GM23338 (cell line): ENCODE measurements at regions not wholly inside any gene's neighbourhood (a gene's known extent, or its start where the extent isn't known, plus 50 kb on each side); places are given as distances from the start of the nearest gene placed in this dataset.

Experiments
- ATAC-seq: fragments of 200-7000 bp; cut with Tn5 transposase; 3 replicates; pipeline ENCODE4 v1.9.1; 2020
- DNase-seq: peaks from one replicate; pipeline ENCODE4 v3.0.0-alpha.2; 2015; ENCODE audit warnings: low spot score
- H2AFZ ChIP-seq: fragments of 200-600 bp; sonication (generic); 2 replicates; pipeline ENCODE4 v1.8.0; 2016; ENCODE audit warnings: antibody characterized with exemption, mild to moderate bottlenecking, moderate library complexity
- H3F3A ChIP-seq: fragments of 200-600 bp; sonication (generic); replicated peaks from 2 replicates; pipeline ENCODE4 v1.8.0; 2017; ENCODE audit warnings: antibody characterized with exemption, mixed run types, low read depth
- H3K27ac ChIP-seq: fragments of 200-600 bp; sonication (generic); 2 replicates; pipeline ENCODE4 v1.6.1; 2016; ENCODE audit warnings: low read depth
- H3K27me3 ChIP-seq: fragments of 200-600 bp; sonication (generic); 2 replicates; pipeline ENCODE4 v1.8.0; 2016; ENCODE audit warnings: mild to moderate bottlenecking, mixed run types, moderate library complexity; ENCODE audit not compliant: insufficient read depth
- H3K36me3 ChIP-seq: fragments of 200-600 bp; sonication (generic); 2 replicates; pipeline ENCODE4 v1.8.0; 2016; ENCODE audit warnings: mild to moderate bottlenecking; ENCODE audit not compliant: insufficient read depth
- H3K4me1 ChIP-seq: fragments of 200-600 bp; sonication (generic); 2 replicates; pipeline ENCODE4 v1.8.0; 2016; ENCODE audit warnings: mild to moderate bottlenecking, moderate library complexity; ENCODE audit not compliant: insufficient read depth
- H3K4me2 ChIP-seq: fragments of 200-600 bp; sonication (generic); 2 replicates; pipeline ENCODE4 v1.7.1; 2017; ENCODE audit warnings: mixed run types
- H3K4me3 ChIP-seq: fragments of 200-600 bp; sonication (generic); 2 replicates; pipeline ENCODE4 v1.6.1; 2016; ENCODE audit warnings: mixed run types
- H3K79me2 ChIP-seq: fragments of 200-600 bp; sonication (generic); replicated peaks from 2 replicates; pipeline ENCODE4 v1.8.0; 2017; ENCODE audit warnings: mild to moderate bottlenecking; ENCODE audit not compliant: insufficient read depth
- H3K9me2 ChIP-seq: fragments of 200-600 bp; sonication (generic); 2 replicates; pipeline ENCODE4 v1.8.0; 2017; ENCODE audit not compliant: insufficient read depth
- H4K20me1 ChIP-seq: fragments of 200-600 bp; sonication (generic); replicated peaks from 2 replicates; pipeline ENCODE4 v1.8.0; 2017; ENCODE audit warnings: mild to moderate bottlenecking; ENCODE audit not compliant: insufficient read depth
- H3K27ac Mint-ChIP-seq: 2 replicates; pipeline ENCODE4 v1.8.0; 2020; ENCODE audit warnings: inconsistent platforms, mild to moderate bottlenecking, moderate library complexity, mixed read lengths
- H3K27me3 Mint-ChIP-seq: 3 replicates; pipeline ENCODE4 v1.8.0; 2022; ENCODE audit warnings: low read depth, mild to moderate bottlenecking, moderate library complexity, mixed read lengths, inconsistent platforms; ENCODE audit not compliant: insufficient read depth, poor library complexity
- H3K36me3 Mint-ChIP-seq: 3 replicates; pipeline ENCODE4 v1.8.0; 2021; ENCODE audit warnings: low read depth, mild to moderate bottlenecking, inconsistent platforms, moderate library complexity, mixed read lengths
- H3K4me1 Mint-ChIP-seq: 3 replicates; pipeline ENCODE4 v1.8.0; 2020; ENCODE audit warnings: mild to moderate bottlenecking, inconsistent platforms, mixed read lengths
- H3K4me3 Mint-ChIP-seq: 3 replicates; pipeline ENCODE4 v1.8.0; 2021; ENCODE audit warnings: moderate library complexity, mild to moderate bottlenecking, inconsistent platforms, mixed read lengths
- H3K9me3 Mint-ChIP-seq: 3 replicates; pipeline ENCODE4 v1.8.0; 2020; ENCODE audit warnings: moderate library complexity, mild to moderate bottlenecking, inconsistent platforms, mixed read lengths
- CREB1 ChIP-seq: fragments of 250-450 bp; sonication (Bioruptor Pico); IDR thresholded peaks from 2 replicates; pipeline ENCODE4 v1.5.0; 2020; ENCODE audit warnings: low read depth, mild to moderate bottlenecking, moderate library complexity
- ETS1 ChIP-seq: IDR thresholded peaks from 2 replicates; pipeline ENCODE4 v1.6.1; 2016; ENCODE audit warnings: antibody characterized with exemption
- EZH2phosphoT487 ChIP-seq: fragments of 200-600 bp; sonication (generic); IDR thresholded peaks from one replicate; pipeline ENCODE4 v1.8.1; 2018; ENCODE audit warnings: antibody characterized with exemption; ENCODE audit not compliant: unreplicated experiment
- NANOG ChIP-seq: IDR thresholded peaks from 2 replicates; pipeline ENCODE4 v1.6.1; 2016; ENCODE audit warnings: antibody characterized with exemption, borderline replicate concordance
- STAT1 ChIP-seq: IDR thresholded peaks from one replicate; pipeline ENCODE4 v1.6.1; 2016; ENCODE audit warnings: antibody characterized with exemption; ENCODE audit not compliant: unreplicated experiment
- ZNF114 ChIP-seq: fragments of 250-450 bp; sonication (Bioruptor Pico); IDR thresholded peaks from 2 replicates; pipeline ENCODE4 v1.5.0; 2020; ENCODE audit warnings: mild to moderate bottlenecking, moderate library complexity
- ZNF331 ChIP-seq: fragments of 250-450 bp; sonication (Bioruptor Pico); IDR thresholded peaks from 2 replicates; pipeline ENCODE4 v1.5.0; 2020; ENCODE audit warnings: low read depth, mild to moderate bottlenecking, moderate library complexity
- ZNF462 ChIP-seq: fragments of 250-450 bp; sonication (Bioruptor Pico); IDR thresholded peaks from 2 replicates; pipeline ENCODE4 v1.5.0; 2020; ENCODE audit warnings: mild to moderate bottlenecking, moderate library complexity

GRCh38 chr12:114275086-114275485 lies 130.9 kb downstream of the TBX5 start:
- Histone ChIP-seq H3K27me3 (no peaks in the 10 kb centered on the region), H3F3A (no peaks in the 10 kb centered on the region), H3K36me3 (no peaks in the 10 kb centered on the region), H4K20me1 (no peaks in the 10 kb centered on the region), H3K4me2 (peak overlapping the region; percentile 56), H3K9me2 (peaks cover 7% of the 10 kb centered on the region; the same call in 1 of the 2 replicates), H3K4me3 (no peak overlapping the region), H3K4me1 (peaks cover 57% of the 10 kb centered on the region), H3K27ac (peak overlapping the region; percentile 79), H3K79me2 (no peaks in the 10 kb centered on the region), H2AFZ (no peak overlapping the region; the same call in 1 of the 2 replicates)
- TF ChIP-seq CREB1 (CRISPR knock-in tag) (no peak), NANOG (no peak), STAT1 (no peak), ZNF114 (no peak), ETS1 (no peak), EZH2phosphoT487 (no peak), ZNF331 (CRISPR knock-in tag) (no peak), ZNF462 (CRISPR knock-in tag) (no peak; the same call in 1 of the 2 replicates)
- ATAC-seq (peak; percentile 40), DNase-seq (no peak)
- Mint-ChIP-seq H3K9me3 (peaks cover 5% of the 10 kb centered on the region; the same call in 2 of the 3 replicates), H3K4me1 (peaks cover 54% of the 10 kb centered on the region), H3K4me3 (no peak overlapping the region), H3K36me3 (peaks cover 5% of the 10 kb centered on the region; the same call in 1 of the 3 replicates), H3K27me3 (peaks cover 1% of the 10 kb centered on the region), H3K27ac (peak overlapping the region; percentile 71)
